GM21515 (cell line): ENCODE measurements at regions not wholly inside any gene's neighbourhood (a gene's known extent, or its start where the extent isn't known, plus 50 kb on each side); places are given as distances from the start of the nearest gene placed in this dataset.

Experiments
- ATAC-seq: cut with Tn5 transposase; IDR thresholded peaks from one replicate; pipeline ENCODE4 v1.9.1; 2021; ENCODE audit not compliant: unreplicated experiment

DNA sequence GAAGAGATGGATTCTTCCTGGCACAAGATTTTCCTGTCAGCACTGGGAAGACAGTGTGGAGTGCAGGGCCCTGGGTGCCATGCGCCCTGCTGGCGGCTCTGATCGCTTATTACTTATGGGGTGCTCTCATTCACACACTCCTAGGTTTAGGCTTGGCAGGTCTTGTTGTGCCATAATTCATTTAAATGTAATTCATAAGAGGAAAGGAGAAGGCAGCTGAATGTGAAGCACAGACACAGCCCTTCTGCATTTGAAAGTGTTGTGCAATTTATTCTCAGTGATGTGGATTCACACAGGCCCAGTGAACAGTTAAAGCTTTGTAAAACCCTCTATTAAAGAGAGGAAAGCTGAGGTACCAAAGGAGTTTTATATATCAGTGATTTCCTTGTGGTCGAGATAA is 249.7 kb downstream of the C4orf33 start:
- no peak for ATAC-seq

DNA sequence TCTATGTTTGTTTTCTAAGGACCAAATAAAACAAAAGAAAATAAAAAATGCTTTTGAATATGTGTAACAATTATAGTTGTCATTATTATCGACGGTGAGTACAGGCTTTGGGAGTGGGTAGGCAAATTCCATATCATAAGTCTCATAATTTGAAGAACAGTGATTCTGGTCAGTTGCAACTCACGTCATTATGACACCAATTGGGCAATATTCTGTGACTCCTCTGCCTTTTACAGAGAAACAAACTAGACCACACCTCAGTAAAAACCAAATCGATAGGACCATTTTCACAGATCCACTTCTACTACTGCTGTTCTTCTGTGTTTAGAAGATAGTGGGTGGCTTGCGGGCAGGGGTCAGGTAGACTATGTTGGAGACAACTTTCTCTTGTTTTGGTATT is 250.1 kb downstream of the C4orf33 start:
- ATAC-seq: no peak

DNA sequence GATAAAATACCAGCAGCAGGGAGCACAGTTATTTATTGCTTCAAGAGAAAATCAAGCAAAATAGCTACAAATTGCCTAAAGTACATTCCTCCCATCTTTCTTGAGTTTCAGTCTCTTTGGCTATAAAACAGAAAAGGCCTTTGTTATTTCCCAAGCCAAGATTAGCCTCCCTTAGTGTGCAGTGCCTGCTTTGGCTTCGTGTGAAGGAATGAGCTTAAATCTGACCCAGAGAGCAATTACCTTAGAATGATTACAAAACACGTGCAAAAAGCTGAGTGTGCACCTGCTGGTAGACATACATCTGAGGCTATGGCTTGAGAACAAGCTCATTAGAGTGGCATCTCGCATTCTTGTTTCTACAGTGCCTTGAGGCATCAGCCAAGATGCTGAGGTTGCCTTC is 250.8 kb downstream of the C4orf33 start:
- ATAC-seq: no peak

DNA sequence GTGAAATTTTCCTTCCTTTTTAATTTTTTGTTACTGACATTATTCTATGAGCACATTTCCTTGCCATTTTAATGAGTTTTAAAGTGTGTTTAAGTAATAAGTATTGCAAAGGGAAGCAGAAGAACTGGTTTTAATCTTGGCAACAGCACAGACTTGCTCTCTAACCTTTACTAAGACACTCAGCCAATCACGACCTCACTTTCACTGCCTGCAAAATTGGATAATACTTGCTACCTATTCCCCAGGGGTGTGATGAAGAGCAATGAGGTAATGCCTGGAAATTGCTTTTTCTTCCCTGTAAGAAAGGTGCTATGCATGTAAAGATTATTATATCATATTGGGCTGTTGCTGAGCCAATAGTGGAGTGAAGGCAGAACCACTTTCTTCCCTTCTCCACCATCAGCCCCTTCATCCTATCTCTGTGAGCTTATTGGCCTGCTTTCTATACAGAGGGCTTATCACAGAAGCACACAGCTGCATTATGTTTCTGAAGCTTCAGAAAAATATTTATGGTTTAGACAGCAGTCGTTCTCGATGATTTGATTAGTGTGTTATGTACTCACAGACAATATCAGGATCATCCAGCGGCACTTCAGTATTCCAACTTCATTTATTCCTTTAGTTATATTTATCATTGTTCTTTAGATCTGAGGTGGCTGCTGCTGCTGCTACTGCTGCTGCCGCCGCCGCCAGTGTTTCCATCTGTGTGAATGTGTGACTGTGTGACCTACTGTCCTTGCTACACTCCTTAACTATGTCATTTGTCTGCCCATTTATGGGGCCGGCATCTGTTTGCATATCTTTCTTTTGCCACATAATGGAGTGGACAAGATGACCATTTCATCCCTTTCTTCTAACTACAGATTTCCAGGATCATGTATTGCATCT is 255.1 kb downstream of the C4orf33 start:
- no peak for ATAC-seq

DNA sequence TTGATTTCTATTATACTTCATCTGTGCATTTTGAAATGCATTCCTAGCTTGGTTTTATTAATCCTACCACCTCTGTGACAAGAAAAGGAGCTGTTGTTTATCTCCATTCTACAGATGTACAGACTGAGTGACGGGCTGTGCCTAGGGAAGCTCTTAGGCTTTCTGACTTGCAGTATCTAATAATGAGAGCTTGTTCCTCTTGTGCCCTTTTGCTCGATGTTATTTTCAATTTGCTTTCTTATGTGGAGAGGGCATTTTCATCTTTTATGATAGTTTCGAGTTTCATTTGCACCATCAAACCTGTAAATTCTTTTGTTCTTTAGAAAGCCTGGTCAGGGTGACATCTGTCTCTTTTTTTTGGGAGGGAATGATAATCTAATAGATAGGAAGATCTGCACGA is 256.5 kb downstream of the C4orf33 start:
- ATAC-seq: no peak

DNA sequence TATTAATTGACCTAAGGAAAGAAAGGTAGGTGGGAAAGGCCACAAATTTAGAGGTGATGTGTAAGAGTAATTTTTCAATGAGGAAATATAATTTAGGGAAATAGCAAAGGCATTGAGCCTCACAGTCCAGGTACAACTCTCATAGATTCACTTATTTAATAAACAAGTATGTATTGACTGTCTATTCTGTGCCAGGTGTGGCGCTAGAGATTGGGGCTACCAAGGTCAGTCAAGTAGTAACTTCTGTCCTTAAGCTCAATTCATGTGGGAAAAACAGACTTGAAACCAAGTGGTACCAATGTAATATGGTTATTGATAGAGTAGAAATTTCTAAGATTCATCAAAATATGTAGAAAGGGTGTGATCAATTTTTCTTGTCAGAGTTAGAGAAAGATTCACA is 257.5 kb downstream of the C4orf33 start:
- no peak for ATAC-seq

DNA sequence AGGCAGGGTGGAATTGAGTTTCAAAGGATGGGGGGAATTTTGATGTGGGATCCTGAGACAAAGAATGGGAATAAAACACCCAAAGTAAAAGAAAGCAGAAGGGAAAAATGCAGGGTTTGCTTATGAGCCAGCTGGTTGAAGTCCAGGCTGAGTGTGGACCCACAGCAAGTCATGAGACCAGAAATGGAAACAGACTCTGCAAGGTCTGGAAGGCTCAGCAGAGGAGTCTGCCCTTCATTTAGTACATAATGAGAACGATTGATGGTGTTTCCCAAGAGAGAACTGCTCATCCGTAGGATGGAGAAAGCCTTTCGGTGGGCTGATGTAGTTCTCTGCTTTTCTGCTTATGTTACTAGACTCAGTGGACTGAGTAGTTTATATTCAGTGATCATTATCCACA is 259.1 kb downstream of the C4orf33 start:
- no peak for ATAC-seq

DNA sequence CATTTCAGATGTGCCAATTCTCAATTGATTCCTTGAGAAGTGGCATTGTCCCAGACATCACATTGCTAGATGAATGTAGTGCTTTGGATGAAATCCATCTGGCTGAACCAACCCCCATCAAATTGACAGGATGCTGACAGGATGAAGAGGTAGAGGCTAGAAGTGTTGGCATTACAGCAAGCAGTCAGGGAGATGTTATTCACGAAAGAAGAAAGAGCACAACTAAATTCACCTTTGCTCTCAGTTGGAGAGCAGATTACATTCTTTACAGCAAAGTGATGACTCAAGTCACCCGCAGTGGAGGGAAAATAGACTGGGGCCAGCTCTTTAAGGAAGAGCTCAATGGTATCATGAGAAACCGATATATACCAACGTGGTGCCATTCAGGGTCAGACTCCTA is 259.6 kb downstream of the C4orf33 start:
- no peak for ATAC-seq

DNA sequence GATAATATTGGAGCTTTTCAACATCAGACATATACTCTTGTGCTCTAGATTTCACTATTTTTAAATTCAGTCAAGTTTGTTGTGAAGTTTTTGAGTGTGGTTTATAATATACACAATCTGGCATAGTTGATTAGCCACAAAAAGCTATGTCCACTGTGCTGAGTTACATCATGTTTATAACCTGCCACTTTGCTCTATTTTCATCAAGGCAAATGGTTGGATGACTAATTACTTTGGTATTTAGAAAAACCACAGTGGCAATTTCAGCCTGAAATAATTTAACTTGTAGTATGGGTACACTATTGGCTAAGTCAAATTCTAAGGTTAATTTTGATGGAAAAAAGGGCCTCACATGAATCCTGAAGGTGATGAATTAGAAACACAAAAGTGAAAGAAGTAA is 262.6 kb downstream of the C4orf33 start:
- no peak for ATAC-seq

DNA sequence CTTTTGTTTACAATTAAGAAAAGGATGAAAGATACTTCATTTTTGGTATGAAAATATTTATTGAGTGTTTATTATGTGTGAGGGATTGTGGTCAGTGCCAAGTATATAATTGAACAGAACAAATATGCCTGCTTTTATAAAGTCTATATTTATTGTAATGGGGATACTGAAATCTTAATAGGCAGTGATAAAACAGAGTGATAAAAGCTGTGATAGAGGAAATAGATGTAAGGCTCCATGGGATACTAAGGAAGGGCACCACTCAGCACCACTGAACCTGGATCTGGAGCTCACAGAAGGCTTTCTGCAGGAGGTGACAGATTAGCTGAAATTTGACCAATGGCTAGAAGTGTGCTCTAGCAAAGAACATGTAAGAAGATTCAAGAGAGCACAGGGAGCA is 263.5 kb downstream of the C4orf33 start:
- no peak for ATAC-seq

DNA sequence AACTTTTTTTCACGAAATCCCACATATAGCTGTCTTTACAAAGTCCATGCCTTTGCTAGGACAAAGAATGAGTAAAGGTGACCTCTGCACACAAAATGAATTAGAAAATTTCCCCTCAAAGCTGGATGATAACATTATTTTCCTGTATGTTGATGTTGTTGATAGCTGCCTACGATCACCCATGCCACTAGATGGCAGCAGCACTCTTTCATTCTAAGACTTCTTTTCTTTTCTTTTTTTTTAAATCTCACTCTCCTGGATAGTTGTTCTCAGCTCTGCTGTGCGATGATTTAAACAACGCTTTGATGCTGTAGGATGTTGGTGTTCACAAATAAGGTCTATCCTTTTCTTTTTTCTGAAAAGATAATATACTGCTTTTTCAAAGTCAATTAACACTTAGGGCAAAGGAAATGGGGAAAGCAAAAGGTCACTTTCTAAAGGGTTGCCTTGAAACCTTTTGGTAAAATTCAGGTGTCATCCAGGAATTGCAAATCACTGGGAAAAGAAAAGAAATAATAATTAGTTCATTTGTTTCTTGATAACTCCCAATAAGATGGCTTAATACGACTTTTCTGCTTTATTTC is 266.8 kb downstream of the C4orf33 start:
- peak; percentile 90 for ATAC-seq

DNA sequence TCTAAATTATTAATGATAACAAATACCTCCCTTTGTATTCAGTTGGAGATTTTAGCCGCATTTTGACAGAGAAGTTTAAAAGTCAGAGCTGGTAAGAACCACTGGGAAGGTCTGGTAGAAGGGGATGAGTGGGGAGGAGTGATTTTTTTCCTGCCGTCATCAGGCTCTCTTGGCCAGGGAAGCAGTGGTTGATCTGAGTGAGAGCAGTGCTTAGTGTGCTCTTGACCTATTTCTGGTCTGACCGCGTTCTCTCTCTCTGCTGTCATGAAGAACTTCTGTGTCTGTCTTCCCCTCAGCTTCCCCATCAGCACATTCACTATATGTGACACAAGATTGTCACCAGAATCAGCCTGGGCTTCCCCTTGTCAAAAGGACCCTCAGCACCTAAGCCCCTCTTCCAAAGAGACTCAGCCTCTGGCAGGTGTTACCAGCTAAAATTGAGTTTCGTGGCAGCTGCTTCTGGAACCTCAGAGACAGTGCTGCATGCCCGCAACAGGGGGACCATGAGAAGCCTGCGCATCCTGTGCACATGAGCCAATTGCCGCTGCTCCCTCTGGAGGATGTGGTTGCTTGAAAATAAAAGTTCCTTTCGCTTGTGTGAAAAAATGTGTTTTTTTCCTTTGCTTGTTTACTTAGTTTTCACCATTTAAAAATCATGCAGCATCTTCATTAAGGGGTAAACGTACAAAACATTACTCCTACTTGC is 268.9 kb downstream of the C4orf33 start:
- ATAC-seq: no peak

DNA sequence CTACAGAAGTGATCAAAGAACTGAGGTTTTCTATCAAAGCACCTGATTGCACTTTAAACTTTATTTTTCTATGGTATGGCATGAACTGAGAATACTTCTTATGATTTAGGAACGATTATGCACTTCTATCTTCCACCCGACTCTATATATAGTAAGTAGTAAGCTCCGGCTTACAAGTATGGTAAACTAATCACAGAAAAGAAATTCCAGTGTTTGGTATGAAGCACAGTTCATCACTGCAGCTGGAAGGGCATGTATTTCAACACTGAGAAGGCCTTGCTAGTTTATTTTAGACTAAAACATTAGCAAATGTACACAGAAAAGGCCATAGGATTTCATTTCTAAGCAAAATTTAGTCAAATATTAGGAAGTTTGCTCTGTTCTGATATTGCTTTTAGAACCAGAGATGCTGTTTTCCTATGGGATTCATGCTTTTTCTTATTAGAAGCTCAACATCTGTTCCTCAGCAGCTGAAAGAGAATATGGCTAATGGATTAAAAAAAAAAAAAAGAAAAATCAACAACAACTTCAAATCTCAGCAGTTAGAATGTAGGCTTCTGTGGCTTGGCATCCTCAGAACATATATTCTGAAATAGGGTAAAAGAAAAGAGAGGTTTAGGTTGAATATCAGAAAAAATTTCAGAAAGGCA is 273.5 kb downstream of the C4orf33 start:
- ATAC-seq: no peak

DNA sequence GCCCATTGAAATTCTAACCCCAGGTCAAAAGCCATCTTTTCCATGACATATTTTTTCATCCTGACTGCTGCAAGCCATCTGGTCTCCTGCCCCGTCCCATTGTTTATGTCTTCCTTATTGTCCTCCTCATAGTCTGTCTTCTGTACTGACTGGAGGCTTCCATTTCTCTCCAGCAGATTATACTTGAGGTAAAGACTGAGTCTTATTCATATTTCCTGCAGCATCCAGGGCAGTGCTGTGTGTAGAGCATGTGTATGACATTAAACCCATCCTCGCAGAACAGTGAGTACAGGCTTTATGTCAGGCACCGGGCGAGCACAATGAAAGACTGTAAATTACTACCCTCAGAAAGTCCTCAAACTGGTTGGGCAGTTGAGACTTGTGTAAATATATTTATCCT is 275.1 kb downstream of the C4orf33 start:
- no peak for ATAC-seq

DNA sequence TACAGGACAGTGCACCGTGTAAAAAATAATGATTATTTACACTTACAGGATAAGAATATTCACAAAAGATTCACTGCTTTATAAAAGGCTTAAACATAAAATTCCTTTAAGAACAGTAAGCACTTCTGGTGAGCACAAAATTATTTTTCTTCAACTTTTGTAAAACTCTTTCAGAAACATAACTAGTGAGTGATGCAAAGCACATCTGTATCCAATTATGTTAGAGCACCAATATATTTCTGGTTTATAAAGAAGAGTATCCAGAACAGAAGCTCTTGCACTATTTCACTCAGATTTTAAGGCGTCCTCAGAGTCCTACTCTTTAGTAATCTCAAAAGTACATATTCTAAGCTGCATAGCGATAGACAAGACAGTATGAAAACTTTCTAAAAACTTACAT is 276.0 kb downstream of the C4orf33 start:
- no peak for ATAC-seq

DNA sequence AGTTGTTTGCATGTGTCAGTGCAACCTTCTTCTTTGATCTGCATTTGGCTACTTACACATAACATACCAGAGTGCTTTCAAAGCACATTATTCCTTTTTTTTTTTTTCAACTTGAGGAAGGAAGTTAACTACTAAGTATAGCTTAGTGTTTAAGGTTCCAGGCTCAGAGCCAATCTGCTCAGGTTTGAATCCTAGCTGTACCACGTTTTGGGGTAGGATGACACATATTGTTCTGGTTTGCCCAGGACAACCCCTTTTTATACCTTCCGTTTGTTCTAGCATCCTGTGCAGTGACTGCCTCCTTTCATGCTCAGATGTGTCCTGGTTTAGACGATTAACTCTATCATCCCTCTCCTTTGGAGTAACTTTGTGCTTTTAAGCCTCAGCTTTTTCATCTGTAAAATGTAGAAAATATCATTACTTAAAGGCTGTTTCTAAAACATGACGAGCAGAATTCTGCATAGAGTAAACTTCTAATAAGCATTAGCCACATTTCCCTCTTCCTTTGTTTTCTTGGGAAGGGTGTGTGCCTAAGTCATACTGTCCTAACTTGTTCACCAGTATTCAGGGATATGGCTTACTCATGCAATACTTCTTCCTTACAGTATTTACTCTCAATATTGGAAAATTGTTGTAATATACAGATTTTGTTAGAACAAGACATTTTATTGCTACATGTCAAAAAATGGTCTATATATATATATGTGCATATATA is 281.3 kb downstream of the C4orf33 start:
- ATAC-seq: no peak

DNA sequence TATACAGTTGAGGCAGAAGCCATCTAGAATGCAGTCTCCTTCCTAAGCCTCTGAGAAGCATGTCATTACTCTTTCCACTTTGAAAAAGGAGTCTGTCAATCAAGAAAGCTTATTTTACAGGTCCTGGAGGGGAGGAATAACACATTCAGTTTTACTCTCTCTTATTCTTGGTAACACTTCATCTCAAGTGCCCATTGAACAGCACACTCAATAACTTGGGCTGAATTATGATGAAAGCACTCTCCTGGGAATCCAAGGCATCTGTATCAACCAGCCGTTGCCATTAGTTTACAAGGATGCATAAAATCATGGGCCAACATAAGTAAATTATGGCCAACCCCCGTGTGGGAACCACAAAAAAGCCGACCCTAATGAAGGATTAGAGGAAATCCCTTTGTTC is 282.4 kb downstream of the C4orf33 start:
- no peak for ATAC-seq

DNA sequence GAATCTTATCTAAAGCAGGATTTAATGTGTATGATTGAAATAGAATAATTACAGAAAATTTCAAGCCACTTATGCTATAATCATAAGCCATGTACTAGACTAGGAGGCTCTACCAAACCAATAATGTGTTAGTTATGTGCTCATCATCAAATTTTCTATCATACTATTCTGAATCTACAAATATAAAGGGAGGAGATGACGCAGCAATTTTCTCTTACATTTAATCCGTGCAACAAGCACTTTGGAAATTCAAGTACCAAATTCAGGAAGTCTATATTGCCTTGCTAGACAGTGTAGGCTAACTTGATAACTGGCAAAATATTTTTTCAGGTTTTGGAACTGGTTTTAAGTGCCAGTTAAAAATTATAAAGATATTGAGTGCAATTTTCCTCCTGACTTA is 283.5 kb downstream of the C4orf33 start:
- no peak for ATAC-seq

DNA sequence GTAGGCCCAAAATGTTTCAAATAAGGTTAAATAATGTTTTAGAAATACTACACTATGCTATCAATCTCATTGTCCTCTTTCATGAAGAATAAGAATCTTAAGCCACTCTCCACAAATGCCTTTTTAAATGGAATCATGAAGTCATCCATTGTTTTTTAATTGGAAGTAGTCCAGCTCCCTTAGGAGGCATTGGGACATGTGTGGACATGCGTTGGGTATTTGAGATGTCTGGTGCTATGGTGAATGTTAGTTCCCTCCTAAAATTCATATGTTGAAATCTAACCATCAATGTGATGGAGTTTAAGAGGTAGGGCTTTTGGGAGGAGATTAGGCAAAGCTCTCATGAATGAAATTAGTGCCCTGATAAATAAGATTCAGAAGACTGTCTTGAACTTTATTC is 289.0 kb downstream of the C4orf33 start:
- ATAC-seq: no peak

DNA sequence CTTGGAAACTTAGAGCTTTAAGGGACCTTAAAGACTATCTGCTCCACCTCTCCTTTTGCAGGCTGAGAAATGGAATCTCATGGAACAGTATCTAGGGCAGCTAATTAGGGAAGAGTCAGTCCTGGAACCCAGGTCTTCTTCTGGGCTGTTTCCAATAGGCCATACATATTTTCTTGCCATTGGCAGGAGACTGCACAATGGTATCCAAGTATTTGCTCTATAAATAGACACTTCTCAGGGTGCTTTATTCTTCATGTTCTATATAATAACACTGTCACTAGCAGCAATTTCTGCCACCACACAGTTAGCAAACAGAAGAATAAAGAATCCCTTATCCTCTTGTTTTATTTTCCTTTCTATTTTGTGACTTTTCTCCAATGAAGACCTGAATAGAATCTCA is 291.7 kb downstream of the C4orf33 start:
- ATAC-seq: no peak

DNA sequence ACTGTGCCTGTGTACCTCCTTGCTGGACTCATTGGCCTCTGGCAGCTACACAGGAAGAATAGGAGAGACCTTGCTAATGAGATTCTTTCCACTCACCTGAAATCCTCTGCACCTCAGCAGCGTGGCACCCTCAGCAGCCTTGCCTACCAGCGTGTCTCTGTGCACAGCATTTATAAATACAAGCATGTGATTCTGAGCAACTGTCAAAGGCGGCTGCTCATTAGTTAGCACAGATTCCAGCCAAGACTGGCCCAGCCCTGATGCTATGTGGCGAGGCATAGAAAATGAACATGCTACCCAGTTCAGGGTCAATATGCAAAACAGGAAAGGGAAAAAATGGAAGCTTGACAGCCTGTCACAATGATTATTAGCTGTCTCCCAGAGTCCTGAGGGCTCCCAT is 298.0 kb downstream of the C4orf33 start:
- ATAC-seq: no peak
